GM19240 (cell line): ENCODE measurements at regions not wholly inside any gene's neighbourhood (a gene's known extent, or its start where the extent isn't known, plus 50 kb on each side); places are given as distances from the start of the nearest gene placed in this dataset.
"Not testable (repeated sequence)": the region's sequence is repeated elsewhere in the genome, so short reads cannot be mapped to it uniquely, and the experiment has no call there.

Experiments used
- DNase-seq: peaks from one replicate; pipeline ENCODE4 v3.0.0; 2011; ENCODE audit warnings: low spot score; ENCODE audit not compliant: insufficient read length

DNA sequence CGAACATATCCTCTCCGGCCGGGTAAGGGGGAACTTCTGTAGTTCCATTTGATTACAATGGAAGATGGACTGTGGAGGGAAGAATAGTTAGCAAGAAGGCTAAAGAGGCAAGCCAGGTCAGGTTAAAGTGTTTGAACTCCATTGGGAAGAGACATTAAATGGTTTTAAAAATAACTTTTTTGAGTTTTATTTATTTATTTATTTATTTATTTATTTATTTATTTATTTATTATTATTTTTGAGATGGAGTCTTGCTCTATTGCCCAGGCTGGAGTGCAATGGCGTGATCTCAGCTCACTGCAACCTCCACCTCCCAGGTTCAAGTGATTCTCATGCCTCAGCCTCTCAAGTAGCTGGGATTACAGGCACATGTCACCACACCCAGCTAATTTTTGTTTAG is 441.9 kb downstream of the TOX3 start:
- DNase-seq, result not testable (repeated sequence)

DNA sequence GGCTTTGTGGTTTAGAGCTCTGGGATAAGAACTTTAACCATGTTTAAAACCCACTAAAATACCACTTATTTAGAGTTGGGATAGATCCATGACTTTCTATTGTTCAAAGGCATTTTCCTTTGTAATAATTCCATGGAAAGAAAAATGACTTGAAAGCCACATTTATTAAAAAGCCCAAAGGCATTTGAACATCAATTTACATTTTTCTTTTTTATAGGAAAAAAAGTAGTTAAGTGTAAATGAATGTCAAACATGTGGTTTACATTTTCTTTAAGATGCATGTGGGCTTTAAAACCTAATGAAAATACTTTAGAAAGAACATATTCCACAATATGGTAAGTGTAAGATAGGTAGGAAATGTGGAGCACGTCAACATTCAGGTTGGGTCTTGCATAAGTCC is 443.2 kb downstream of the TOX3 start:
- DNase-seq, result no peak

DNA sequence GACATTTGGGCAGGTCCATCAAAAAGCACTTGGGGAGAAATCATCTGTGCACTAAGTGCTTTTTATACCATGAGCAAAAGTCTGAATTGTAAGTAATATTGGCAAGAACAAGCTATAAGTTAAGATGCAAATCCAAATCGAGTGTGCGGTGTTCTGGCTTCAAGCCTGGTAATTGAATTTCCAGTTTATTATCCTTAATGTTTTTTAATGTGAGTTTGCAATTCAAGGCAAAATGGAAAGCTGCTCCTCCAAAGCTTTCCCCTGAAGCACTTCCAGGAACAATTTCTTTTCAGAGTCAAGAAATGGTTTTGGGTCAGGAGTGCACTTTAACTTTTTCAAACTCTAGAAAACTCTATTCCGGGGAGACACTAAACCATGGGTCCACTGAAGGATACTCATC is 445.7 kb downstream of the TOX3 start:
- no peak for DNase-seq

DNA sequence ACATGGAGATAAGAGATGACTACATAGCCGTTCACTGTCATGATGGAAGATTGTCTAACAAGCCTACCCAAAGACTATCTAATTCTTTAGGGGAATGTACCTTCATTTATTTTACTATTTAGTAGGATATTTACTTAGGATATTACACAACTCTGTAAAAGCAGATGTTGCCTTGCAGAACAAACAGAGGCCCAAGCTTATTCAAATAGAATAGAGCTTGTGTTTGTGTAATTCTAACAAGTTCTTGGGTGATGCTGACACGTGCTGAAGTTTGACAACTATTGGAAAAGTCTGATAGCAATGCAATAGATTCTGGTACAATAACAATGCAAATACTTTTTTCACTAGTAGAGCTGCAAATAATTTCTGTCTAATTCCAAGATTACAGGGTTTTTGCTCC is 447.6 kb downstream of the TOX3 start:
- DNase-seq, result no peak

DNA sequence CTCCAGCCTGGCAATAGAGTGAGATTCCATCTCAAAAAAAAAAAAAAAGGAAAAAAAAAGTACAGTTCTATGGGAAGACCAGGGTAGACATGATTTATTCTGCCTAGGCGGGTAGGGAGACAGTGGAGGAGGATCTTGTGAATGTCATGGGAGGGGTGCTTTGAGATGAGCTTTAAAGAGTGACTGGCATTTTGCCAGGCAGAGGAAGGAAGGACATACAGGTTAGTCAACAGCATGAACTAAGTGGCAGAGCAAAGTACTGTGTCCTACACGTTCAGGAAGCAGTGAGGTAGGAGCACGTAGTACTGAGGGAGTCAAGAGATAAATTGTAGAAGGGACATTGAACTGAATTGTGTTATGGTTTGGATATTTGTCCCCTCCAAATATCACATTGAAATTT is 451.5 kb downstream of the TOX3 start:
- DNase-seq, result no peak

DNA sequence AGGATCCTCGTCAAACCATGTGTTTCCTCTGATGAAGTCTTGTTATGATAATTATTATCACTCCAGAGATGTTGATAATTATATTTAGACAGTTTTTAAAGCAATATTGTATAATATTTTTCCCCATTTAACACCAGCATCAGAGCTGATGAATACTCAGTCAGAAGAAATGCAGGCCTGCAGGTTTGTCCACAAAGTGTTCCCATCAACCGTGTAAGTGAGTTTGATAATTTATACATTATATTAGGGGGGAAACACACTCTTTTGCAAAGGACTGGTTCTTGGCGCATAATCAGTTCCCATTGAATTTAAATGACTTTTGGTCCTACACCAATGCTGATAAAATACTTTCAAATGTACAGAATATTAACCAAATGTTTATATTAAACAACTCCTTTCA is 454.8 kb downstream of the TOX3 start:
- no peak for DNase-seq

DNA sequence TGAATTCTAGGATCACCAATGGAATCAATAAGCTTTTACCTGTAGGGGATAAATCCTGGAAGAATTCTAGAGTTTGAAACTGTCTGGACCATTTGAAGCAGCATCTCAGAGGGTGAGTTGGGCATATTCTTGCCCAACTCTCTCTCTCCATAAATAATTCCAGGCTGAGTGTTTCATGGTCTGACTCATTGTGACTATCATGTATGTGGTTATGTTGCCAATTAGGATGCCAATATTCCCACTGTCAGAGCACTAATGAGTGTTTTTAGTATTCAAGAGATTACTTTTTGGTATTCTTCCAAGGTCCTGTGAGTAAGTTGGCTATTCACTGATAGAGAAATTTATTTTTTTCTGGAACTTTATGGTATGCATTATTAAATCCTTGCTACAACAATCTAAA is 456.9 kb downstream of the TOX3 start:
- no peak for DNase-seq

DNA sequence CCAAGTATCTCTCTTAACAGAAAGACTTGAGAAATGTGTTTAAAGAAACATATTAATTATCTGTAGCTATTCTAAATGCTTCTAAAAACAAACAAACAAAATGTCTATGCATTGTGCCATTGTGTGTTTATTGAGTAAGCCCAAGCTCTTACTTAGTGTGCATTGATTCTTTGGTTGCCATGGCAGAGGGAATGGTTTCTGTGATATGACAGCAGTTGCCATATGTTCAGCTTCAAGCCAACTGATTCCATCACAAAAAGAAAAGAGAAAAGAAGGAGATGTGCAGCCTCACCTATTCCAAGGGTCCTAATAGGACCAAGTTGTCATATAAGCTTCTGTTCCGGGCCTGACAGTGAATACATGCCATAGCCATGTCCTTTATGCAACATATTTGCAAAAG is 457.5 kb downstream of the TOX3 start:
- DNase-seq, result no peak

DNA sequence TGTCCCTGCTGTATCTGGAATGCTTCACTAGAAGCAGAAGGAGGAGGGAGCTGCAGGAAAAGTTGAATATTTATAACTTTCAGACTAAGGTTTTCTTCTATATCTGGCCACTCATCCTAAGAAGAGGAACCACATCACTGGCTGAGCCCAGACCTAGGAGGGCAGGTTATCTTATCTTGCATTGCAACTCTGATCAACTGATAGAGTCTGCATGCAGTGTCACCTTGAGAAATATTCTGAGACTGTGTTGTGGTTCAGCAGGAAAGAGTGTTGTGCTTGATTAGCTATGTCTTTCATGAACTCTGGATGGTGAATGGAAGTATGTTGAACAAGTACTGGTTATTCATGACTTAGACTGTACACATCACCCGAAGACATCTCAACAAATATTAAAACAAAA is 460.0 kb downstream of the TOX3 start:
- no peak for DNase-seq

DNA sequence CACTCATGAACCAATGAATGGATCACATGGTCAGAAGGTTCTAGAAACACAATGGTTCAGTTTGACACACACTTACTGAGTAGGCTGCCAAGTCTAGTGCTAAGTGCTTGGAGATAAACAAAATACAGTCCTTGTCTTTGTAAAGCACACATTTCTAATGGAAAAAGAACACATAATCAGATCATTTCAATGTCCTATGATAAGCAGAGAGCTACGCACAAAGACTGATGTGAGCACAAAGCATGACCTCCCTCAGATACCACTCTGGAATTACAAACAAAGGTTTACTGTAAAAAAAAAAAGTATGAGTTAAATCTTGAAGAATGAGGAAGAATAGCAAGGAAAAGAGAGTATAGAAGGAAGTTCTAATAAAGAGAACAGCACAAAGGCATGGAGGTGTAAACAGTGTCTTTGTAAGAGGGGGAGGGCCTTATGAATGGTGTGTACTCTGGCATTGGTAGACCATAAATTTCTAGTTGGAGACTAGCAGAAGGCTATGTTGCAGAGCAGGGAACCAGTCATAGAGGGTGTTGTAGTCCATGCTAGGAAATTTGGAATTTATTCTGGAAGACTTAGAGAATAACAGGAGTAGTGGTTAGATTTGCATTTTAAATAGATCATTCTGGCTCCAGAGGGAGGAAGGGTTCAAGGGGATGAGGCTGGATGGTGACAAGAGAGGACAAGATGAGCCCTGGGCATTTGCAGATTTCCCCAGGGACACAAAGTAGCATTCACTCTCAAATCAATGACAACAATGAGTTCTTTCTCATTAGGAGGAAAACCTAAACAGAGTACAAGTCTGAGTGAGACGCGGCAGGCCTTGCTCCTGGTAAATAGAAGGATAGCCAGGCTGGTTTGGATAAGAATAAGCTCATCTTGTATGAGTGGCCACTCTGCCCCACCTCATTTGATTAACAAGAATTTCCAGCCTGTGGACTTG is 468.0 kb downstream of the TOX3 start:
- no peak for DNase-seq

DNA sequence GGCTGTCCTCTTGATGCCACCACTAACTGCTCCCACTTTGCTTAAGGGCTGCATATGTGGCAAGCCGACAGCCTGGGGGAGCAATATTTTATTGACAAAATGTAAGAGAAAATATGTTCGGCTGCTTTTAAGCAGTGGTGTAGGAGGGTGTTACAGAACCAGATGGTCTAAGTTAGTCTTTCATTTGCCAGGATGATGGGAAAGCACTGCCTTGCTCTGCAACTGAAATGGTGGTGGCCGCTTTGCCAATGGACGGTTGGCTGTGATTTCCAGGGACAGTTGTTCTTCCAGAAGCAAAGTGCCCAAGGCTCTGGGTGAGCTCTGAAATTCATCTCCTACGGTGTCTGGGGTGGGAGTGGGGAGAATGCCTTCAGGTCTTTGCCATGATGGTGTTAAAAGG is 469.3 kb downstream of the TOX3 start:
- no peak for DNase-seq

DNA sequence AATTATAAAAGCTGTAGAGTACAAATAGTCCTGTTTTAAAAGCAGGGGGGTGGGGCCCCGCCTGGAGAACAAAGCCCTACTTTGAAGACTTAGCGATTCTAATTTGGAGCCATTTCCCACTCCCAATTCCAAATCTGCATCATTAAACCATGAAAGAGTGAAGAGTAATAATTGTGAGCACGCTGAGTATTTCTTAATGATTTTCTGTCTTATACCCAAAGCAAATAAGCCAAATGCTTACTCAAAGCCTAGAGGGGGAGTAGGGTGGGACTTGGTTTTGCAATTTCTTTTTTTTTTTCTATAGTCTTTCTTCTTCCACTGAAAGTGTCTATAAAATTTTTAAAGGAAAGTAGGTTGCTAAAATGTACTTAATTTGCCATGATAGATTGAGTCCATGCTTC is 470.1 kb downstream of the TOX3 start:
- no peak for DNase-seq

DNA sequence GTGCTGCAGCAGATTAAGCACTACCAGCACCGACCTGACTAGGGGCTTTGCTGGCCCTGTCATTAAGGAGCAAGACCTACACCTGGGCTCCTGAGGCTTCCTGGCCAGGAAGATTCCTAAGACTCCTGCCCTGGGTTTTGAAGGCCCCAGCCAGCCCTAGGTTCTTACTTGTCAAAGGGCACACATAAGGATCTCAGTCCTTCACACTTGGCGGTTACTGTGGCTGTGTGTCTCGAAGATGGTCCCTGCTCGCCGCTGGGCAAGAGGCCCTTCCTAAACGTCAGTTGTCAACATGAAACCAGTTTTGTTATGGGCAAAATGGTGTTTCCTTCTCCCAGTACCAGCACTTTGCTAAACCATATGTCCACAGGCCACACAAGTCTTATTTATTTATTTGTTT is 470.6 kb downstream of the TOX3 start:
- no peak for DNase-seq

DNA sequence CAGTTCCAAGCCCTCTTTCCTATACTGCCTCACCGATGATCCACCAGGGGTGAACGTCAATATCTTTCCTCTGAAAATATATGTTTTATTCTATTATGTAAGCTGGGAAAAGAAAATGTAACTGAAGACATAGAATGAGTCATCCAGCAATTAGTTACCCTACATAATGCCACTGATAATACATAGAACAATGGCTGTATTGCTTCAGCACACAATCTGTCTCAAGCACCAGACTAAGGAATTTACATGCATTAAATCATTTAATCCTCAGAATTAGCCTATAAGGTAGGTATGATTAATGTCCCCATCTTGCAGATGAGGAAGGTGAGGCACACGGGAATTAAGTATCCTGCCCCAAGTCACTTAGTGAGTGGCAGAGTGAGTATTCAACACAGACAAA is 472.8 kb downstream of the TOX3 start:
- no peak for DNase-seq

DNA sequence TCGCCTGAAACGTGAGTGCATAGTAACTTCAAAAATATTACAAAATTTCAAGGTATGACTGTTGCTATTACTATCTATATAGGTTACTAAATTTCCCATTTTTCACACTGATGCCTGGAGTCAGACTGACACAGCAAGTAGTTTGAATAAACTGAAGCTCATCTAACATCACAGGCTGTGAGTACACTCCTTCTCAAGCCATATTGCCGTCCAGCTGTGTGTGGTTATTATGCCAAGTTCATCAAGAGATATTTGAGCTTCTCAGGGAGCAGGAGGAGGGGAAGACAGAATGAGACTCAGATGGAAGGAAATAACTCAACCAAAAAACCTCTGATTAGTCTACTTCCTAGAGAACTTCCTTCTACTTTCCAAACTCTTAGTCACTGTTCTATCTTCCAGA is 473.9 kb downstream of the TOX3 start:
- no peak for DNase-seq

DNA sequence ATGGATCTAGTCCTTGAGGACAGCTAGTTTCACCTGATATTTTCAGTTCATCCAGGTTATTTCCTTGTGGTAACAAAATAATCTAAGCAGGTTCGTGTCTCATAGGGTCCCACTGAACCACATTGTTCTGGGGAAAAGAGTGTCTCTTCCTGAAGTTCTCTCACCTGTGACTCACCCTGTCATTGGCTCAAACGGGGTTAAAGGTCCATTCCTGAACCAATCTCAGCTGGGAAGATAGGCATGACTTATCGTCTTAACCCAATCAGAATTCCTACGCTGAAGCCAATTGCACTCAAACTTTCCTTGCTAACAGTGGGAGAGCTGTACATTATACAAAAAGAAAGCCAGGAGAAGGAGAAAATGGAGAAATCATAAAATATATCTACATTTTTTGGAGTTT is 475.8 kb downstream of the TOX3 start:
- DNase-seq, result no peak

DNA sequence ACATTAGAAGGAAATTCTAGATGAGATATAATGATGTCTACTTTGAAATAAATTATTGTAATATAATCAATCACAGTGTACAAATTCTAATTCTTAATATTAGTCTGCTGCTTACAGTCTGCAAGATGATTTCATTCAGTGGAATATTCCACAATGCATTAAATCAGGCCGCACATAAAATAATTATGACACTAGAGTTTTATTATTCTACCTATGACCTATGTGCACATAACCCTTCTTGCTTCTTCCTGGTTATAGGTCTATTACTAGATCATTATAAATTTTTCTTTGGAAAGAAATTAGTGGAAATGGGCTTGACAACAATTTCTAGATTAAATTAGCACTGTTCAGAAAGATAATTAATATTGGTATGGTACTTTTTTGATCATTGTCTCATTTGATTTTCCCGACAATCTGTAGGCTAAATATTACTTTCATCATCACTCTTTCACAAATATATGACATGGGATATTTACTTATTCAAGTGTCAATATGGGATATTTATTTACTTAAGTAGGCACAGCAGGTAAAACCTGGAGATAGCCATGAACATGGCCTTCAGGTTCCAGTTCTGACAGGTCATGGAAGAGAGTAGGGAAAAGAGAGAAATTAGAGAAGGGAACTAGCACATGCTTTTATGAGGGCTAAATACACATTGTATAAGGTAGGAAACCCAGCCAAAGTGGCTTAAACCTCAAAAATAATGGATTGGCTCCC is 476.4 kb downstream of the TOX3 start:
- no peak for DNase-seq

DNA sequence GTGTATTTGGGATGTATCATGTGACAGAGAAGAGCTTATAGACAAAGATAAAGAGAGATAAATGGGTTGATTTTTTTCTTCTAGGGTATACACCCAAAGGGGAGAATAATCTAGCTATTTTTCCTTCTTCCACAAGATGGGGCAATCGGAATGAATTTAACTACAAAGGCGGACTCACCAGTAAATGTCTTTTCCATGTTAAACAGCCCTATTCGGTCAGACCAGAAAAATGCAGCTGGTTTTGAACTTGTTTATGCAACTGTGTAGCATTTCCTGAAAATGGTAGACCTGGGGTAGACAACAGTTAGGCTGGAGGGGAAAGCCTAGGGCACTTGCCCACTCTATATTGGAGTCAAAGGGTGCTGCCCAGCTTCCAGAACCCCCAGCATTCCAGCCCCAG is 477.1 kb downstream of the TOX3 start:
- DNase-seq, result no peak

DNA sequence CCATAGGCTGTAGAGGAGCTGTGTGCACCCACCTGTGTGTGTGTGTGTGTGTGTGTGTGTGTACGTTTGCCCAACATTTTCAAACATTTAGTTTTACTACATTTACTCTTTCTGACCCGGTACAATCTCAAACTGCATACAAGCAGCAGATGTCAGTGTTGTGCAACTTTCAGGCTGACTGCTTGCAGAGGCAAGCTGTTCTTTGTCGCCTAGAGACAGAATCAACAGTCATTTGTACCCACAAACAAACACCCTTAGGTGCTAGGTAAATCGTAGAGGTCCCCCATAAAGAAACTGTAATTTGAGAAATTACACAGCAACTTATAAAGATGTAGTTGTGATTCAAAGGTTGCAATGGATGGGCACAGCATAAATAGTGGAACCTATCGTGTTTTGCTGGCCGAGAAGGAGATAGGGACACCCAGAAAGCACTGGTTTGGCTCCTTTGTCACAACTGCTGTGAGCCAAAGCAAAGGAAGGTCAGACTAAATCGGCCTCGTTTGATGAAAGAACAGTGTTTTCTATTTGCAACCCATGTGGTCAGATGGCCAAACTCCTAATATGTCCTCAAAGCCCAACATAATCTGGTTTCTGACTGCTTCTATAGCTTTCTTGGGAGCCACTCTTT is 478.4 kb downstream of the TOX3 start:
- DNase-seq, result no peak

DNA sequence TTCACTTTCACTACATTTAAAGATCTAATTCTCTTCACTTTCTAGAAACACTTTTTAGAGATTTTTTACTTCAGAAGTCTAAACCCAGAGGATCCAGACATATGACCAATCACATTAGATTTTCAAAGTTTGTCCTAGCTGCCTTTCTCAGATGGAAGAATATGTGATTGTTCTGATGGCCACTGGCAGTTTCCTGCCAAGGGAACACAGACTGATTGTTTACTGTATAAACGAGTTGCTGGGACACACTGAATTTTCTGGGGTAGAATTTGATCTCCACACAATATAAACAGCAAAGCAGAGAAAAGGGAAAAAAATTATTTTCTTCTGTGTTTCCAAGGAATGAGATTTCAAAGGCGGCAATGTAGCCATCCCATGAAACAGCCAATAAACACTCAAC is 480.0 kb downstream of the TOX3 start:
- no peak for DNase-seq

DNA sequence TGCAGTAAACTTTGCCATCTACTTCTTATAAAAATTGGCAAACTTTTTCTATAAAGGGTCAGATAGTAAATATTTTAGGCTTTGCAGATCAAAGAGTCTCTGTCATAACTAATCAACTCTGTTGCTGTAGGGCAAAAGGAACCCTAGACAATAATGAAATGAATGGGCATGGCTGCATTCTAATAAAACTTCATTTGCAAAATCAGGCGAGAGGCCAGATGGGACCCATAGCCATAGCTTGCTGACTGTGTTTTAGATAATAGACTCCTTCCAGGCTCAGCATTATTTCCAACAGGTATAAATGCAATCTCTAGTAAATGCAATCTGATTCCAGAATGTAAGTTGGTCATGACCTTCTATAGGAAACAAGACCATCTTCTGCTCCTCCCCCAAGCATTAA is 490.7 kb downstream of the TOX3 start:
- no peak for DNase-seq

DNA sequence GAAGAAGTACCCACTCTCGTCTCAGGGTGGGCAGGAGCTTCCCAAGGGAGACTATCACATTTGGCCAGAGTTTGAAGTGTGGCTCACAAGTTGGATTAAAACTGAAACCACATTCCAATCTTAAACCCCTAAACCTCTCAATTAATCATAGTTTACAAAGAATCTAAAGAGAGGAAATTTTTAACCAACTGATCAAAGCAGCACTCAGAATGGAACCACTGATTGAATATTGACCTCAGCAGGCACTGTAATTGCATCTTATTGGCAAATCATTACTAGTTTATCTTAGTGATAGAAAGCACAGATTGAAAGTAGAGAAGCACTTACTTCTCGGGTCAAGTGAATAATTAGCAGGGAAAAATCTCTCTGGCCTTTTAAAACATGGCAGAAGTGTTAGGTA is 491.6 kb downstream of the TOX3 start:
- DNase-seq, result no peak
